Skin of body (tissue), 1 donor: ENCODE measurements at regions not wholly inside any gene's neighbourhood (a gene's known extent, or its start where the extent isn't known, plus 50 kb on each side); places are given as distances from the start of the nearest gene placed in this dataset.

Experiments
- DNase-seq: peaks from one replicate; lab custom pipeline; 2025; lab: John Stamatoyannopoulos, UW

- DNase-seq = no peak
Measured at GRCh38 chr16:61323456-61323855, 712.8 kb downstream of the CDH8 start.

DNA sequence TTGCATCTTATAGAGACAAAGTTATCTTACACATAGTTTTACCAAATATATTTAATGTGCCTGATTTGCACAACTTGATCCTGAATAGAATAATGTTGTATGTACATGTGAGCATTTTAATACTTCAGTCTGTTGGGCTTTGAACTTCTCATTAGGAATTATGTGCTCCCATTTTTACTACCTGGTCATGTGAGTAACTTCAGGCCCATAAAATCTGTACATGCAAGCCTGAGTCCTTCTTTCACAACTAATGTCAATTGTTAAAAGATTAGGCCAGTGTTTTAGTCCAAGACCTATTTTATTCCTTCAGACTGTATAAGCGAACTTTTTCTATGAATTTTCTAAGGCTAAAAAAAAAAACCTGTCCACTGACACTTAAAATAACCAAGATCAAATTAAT, 715.4 kb downstream of the CDH8 start:
- DNase-seq = no peak

GRCh38 chr16:61313931-61314330, 722.3 kb downstream of the CDH8 start:
- DNase-seq = no peak

GRCh38 chr16:61309386-61309785, 726.9 kb downstream of the CDH8 start:
- no peak for DNase-seq

- no peak for DNase-seq
Measured at GRCh38 chr16:61306204-61306603, 730.0 kb downstream of the CDH8 start.

DNA sequence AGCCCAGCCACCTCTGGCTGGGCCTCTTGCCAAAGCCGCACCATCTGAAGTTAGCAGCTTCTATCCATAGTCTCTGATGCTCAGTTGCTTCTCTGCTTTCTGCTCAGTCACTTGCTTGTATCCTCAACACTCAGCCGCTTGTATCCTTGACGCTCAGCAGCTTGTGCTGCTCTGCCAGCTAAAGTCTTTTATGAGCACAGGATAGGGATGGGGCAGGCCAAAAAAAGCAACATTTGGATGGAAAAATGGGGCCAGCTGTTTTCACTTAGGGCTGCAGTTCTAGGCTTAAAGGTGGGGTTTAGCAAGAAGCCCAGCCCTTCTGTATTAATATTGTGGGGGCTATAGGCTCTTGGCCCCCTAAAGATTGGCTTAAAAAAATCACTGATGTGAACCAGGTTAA, 739.4 kb downstream of the CDH8 start:
- DNase-seq = no peak

DNA sequence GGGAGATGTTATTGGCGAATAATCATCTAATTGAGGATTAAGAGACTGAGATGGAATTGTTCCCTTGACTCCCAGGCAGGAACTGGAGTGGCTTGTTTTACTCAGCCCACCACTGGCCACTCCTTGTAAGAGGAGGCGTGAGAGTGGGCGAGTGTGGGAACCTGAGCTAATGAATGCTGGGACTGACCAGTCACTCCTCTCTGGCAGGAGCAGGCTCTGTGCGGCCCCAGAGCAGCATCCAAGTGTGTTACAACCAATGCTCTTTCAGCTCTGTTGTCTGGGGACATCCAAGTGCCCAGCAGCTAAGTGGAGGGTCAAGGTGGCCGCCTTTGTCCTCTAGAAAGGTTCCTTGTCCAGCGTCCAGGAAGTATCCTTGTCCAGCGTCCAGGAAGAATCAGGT, 739.9 kb downstream of the CDH8 start:
- no peak for DNase-seq

DNA sequence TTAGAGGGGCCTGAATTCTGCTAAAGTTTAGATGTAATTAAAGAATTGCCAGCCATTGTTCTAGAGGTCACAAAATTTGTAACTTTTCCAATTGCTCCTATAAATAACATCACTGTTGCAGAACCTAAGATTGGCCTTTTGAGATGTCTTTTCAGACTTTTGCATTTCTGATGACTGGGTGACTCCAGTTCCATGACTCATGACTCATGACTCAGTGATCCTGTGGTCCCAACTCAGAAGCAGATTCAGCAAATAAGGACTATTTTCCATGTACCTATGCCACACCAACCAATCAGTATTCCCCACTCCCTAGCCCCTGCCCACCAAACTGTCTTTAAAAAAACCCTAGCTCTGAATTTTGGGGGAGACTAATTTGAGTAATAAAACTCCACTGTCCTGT, 740.9 kb downstream of the CDH8 start:
- DNase-seq = no peak

GRCh38 chr16:61289141-61289540, 747.1 kb downstream of the CDH8 start:
- no peak for DNase-seq

DNA sequence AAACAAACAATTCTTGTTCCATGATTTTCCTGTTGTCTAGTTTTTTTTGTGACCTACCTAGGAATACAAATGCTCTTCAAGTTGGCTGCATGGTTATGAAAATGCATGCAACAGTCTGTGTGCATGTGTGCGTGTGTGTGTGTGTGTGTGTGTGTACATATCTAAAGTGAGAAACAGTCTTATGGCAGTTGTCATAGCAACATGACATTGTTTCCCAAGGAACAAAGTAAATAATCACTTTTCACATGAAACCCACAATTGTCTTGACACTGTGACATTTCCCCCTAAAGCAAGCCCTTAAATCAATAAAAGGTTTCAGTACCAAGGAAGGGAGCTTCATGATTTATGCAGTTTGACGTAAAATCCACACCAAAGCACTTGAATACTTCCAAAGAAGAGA, 758.4 kb downstream of the CDH8 start:
- DNase-seq = no peak

DNA sequence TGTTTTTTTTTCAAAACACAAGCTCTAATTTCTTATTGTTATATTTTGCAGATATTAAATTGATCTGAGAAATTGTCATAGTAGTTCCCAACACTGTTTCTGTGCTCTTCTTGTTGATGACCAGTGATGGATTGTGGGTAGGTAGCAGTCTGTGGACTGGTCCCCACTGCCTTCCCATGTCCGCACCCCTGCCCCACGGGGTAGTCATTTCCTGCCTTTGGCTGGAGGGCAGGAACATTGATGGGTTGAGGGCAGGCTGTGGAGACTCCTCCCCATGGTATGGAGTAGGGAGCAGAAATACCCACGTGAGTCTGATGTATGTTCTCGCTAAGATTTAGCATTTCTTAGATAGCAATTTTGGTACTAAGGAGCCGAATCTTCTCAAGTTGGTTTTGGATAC, 762.0 kb downstream of the CDH8 start:
- no peak for DNase-seq

GRCh38 chr16:61270726-61271125, 765.5 kb downstream of the CDH8 start:
- no peak for DNase-seq

GRCh38 chr16:61263400-61263799, 772.8 kb downstream of the CDH8 start:
- no peak for DNase-seq

GRCh38 chr16:61261315-61261714, 774.9 kb downstream of the CDH8 start:
- DNase-seq = no peak

DNA sequence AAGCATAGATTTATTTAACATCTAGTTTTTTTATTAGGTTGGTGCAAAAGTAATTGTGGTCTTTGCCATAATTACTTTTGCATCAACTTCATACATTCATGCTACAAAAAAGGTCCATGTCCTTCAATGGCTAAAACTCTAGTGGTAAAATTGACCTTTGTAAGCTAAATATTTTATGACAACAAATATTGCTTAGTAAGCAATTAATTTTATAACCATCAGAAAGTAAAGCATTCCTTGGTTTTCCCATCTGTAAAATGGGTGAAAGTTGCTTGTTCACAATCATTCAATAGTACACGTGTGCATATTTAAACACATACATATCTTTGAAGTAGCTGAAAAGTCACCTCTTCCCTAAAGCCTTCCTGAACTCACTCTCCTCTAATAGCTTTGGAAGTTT, 789.6 kb downstream of the CDH8 start:
- DNase-seq = no peak

DNA sequence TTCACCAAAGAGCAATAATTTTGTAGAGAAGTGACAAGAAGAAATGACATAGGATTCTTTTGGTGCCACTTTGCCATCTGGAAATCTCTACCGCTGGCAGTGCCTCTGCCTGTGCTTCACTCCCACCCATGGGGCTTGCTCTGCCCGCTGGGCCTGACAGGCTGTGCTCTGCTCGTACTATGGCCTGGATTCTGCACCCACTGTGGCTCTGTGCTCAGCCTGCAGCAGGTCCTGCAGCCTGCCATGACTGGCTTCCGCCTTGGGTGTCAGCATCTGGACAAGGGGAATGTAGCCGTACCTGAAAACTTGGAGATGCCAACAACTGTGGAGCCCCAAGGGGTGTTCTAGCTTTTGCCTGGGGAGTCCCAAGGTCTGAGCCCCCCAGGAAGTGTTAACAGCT, 792.3 kb downstream of the CDH8 start:
- no peak for DNase-seq

- no peak for DNase-seq
Measured at GRCh38 chr16:61237884-61238485, 798.3 kb downstream of the CDH8 start.

DNA sequence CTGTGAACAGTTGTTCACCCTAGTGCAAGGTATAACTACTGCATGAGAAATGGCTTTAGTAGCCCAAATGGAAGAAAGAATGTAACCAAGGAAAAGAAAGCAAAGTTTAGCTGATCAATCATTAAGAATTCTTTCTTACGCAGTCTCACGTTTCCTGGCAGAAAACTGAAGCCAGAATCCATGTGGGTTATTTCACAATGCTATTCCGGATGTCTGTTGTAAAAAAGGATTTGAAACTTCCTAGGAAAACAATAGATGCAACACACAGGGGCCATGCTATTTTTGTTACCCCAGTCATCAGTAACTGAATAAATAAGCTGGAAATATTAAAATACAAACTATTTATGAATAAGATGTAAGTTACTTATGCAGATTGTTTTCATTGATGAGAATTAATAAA, 802.5 kb downstream of the CDH8 start:
- DNase-seq = peak; percentile 48

- no peak for DNase-seq
Measured at GRCh38 chr16:61228371-61228770, 807.9 kb downstream of the CDH8 start.

DNA sequence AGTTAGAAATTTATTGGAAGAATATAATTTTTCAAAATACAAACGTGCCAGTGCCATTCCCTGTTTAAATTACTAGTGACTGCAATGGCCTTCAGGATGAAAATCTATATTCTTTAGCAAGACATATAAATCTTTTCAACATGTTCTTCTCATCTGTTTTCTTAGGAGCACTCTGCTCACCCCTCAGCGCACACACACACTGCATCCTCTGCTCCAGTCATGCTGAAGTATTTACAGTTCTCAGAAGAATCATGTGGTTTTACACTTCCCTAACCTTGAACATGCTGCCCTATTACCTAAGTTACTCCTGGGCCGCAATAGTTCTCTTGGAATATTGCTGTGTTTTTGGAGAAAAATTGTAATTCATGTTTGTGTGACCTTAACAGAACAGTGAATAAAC, 820.6 kb downstream of the CDH8 start:
- no peak for DNase-seq

DNA sequence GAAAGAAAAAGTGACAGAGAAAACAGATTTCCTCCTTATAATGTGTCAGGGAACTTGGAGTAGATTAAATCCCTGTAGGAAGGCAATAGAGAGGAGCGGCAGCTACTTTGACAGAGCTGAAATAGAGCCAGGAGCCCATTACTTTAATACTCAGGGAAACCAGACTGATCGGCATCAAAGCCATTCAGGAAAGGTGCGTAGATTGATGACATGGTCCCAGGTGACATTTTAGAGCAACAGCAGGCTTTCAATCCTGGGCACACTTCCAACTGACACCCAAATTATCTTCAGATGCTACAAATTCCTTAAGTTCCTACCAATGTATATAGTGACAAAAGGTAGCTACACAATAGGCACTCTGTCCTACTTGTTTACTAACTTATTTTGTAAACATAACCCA, 821.5 kb downstream of the CDH8 start:
- no peak for DNase-seq

- DNase-seq = no peak
Measured at GRCh38 chr16:61210076-61210475, 826.2 kb downstream of the CDH8 start.

GRCh38 chr16:61195006-61195405, 841.2 kb downstream of the CDH8 start:
- no peak for DNase-seq

DNA sequence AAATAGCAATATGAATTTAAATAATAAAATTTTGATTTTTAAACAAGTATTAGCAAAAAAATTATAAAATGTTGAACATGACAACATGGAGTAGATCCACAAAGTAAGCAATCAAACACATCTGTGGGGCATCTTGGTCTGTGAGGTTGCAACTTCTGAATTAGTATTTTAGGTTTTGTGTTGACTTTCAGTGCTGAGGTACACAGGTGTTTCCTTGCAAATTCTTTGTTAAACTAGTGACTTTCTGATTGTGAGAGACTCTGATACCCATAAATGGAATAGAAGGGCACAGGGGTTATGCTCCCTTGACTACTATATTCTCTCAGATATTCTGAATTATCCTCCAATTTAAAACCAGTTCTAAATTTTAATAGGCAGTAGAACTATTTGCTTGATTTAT, 841.7 kb downstream of the CDH8 start:
- no peak for DNase-seq
